Bronchial epithelial cell (primary cell): ENCODE measurements at regions not wholly inside any gene's neighbourhood (a gene's known extent, or its start where the extent isn't known, plus 50 kb on each side); places are given as distances from the start of the nearest gene placed in this dataset.

ENCODE experiments used
- DNase-seq: peaks from one replicate; pipeline ENCODE4 v3.0.0-alpha.2; 2010; ENCODE audit warnings: low read depth
- FAIRE-seq: peaks from 2 replicates; lab custom pipeline; 2011; peaks lifted over from hg19 to GRCh38; lab: Jason Lieb, UNC
- H3K27me3 ChIP-seq: 2 replicates; pipeline ENCODE4 v1.5.1; 2011; ENCODE audit warnings: low read length; ENCODE audit not compliant: control insufficient read depth, insufficient read depth
- H3K36me3 ChIP-seq: 2 replicates; pipeline ENCODE4 v1.5.1; 2011; ENCODE audit warnings: low read length; ENCODE audit not compliant: control insufficient read depth, insufficient read depth
- H3K4me3 ChIP-seq: 2 replicates; pipeline ENCODE4 v1.5.1; 2011; ENCODE audit warnings: mild to moderate bottlenecking, low read depth, low read length, control low read depth
- TF ChIP-seq, protein P1 (sequence below): IDR thresholded peaks from 2 replicates; pipeline ENCODE4 v1.5.1; 2011; ENCODE audit warnings: mild to moderate bottlenecking, moderate library complexity, low read length, control low read depth, inconsistent platforms; ENCODE audit not compliant: insufficient read depth, severe bottlenecking

GRCh38 chr2:66699793-66700676, 265.1 kb downstream of the MEIS1 start:
- TF ChIP-seq, protein P1, sequence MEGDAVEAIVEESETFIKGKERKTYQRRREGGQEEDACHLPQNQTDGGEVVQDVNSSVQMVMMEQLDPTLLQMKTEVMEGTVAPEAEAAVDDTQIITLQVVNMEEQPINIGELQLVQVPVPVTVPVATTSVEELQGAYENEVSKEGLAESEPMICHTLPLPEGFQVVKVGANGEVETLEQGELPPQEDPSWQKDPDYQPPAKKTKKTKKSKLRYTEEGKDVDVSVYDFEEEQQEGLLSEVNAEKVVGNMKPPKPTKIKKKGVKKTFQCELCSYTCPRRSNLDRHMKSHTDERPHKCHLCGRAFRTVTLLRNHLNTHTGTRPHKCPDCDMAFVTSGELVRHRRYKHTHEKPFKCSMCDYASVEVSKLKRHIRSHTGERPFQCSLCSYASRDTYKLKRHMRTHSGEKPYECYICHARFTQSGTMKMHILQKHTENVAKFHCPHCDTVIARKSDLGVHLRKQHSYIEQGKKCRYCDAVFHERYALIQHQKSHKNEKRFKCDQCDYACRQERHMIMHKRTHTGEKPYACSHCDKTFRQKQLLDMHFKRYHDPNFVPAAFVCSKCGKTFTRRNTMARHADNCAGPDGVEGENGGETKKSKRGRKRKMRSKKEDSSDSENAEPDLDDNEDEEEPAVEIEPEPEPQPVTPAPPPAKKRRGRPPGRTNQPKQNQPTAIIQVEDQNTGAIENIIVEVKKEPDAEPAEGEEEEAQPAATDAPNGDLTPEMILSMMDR: no peak
- Histone ChIP-seq H3K4me3 (no peak overlapping the region), H3K27me3 (no peaks in the 10 kb centered on the region), H3K36me3 (no peaks in the 10 kb centered on the region)
- no peak for DNase-seq
- no peak for FAIRE-seq

GRCh38 chr2:66700677-66701066, 265.7 kb downstream of the MEIS1 start:
- no peak overlapping the region for H3K4me3 ChIP-seq
- TF ChIP-seq, protein P1: no peak
- no peaks in the 10 kb centered on the region for H3K27me3 ChIP-seq
- no peaks in the 10 kb centered on the region for H3K36me3 ChIP-seq
- DNase-seq: no peak
- FAIRE-seq: no peak

GRCh38 chr2:66701251-66701650, 266.3 kb downstream of the MEIS1 start:
- TF ChIP-seq, protein P1: no peak
- DNase-seq (no peak), FAIRE-seq (no peak)
- Histone ChIP-seq H3K4me3 (no peak overlapping the region), H3K36me3 (no peaks in the 10 kb centered on the region), H3K27me3 (no peaks in the 10 kb centered on the region)

- Histone ChIP-seq H3K27me3 (no peaks in the 10 kb centered on the region), H3K36me3 (no peaks in the 10 kb centered on the region), H3K4me3 (no peak overlapping the region)
- FAIRE-seq (no peak), DNase-seq (no peak)
- TF ChIP-seq, protein P1: no peak
Observed at GRCh38 chr2:66701656-66702055, 266.7 kb downstream of the MEIS1 start.

DNA sequence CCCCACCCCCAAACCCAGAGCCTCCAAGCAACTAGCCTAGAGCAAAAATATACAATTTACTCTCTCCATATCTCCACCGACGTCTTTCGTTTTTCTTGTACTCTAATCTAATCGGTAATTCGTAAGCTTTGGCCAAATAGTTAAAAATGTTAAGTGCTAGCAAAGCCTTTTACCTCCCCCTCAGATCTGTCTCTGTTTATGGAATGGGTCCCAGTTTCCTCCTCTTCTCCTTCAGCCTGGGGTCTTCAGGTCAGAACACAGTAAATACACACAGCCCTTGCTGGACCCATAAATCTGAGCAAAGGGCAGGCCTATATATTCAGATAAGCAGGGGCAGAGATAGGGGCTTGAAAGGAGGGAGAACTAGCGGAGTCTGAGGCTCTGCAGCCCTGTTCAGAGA, 267.4 kb downstream of the MEIS1 start:
- no peak for FAIRE-seq
- Histone ChIP-seq H3K4me3 (no peak overlapping the region), H3K36me3 (no peaks in the 10 kb centered on the region), H3K27me3 (no peaks in the 10 kb centered on the region)
- TF ChIP-seq, protein P1: no peak
- DNase-seq: no peak
